HG03159 (cell line): ENCODE measurements at regions not wholly inside any gene's neighbourhood (a gene's known extent, or its start where the extent isn't known, plus 50 kb on each side); places are given as distances from the start of the nearest gene placed in this dataset.
"Not testable (repeated sequence)": the region's sequence is repeated elsewhere in the genome, so short reads cannot be mapped to it uniquely, and the experiment has no call there.

Experiments
- ATAC-seq: cut with Tn5 transposase; IDR thresholded peaks from one replicate; pipeline ENCODE4 v1.9.1; 2021; ENCODE audit warnings: mild to moderate bottlenecking, moderate library complexity; ENCODE audit not compliant: unreplicated experiment

- no peak for ATAC-seq
Measured at GRCh38 chr16:48745541-48745940, 135.6 kb upstream of the N4BP1 start.

- no peak for ATAC-seq
Measured at GRCh38 chr16:48740964-48741363, 131.0 kb upstream of the N4BP1 start.

- ATAC-seq: no peak
Measured at GRCh38 chr16:48734220-48734619, 124.2 kb upstream of the N4BP1 start.

GRCh38 chr16:48704710-48705109 lies 94.7 kb upstream of the N4BP1 start:
- ATAC-seq: no peak

- ATAC-seq: peak; percentile 82
Measured at GRCh38 chr16:48687421-48688038, 77.5 kb upstream of the N4BP1 start.

- no peak for ATAC-seq
Measured at GRCh38 chr16:48684148-48684547, 74.2 kb upstream of the N4BP1 start.

GRCh38 chr16:48682971-48683370 lies 73.0 kb upstream of the N4BP1 start:
- ATAC-seq: no peak

- ATAC-seq: no peak
Measured at GRCh38 chr16:48681520-48681919, 71.5 kb upstream of the N4BP1 start.

- no peak for ATAC-seq
Measured at GRCh38 chr16:48680881-48681280, 70.9 kb upstream of the N4BP1 start.

GRCh38 chr16:48676836-48677235 lies 66.9 kb upstream of the N4BP1 start:
- ATAC-seq: no peak

- ATAC-seq: not testable (repeated sequence)
Measured at GRCh38 chr16:48668184-48668583, 58.2 kb upstream of the N4BP1 start.

- no peak for ATAC-seq
Measured at GRCh38 chr16:48659940-48660339, 50.0 kb upstream of the N4BP1 start.
